ENCODE measurements at regions not wholly inside any gene's neighbourhood (a gene's known extent, or its start where the extent isn't known, plus 50 kb on each side); places are given as distances from the start of the nearest gene placed in this dataset.

GRCh38 chr15:98562331-98562937 lies 85.9 kb upstream of the IGF1R start:
- Histone ChIP-seq H3K27me3 (ENCODE audit: insufficient read depth, poor library complexity, severe bottlenecking) (peaks cover 4% of the 10 kb centered on the region), H3K27ac (replicated peaks) (no peak overlapping the region), H3K4me3 (replicated peaks; ENCODE audit: insufficient read depth, low read length) (no peak overlapping the region)
- no peak for DNase-seq (ENCODE audit: low read depth in 1 of 2, low spot score in 1 of 2)
- TF ChIP-seq GABPA (IDR thresholded peaks at IDR 0.05; ENCODE audit: low read depth): no peak
- no peak for TF ChIP-seq REST (IDR thresholded peaks at IDR 0.05; ENCODE audit: insufficient replicate concordance, low read depth)
- TF ChIP-seq POLR2AphosphoS5 (IDR thresholded peaks at IDR 0.05; ENCODE audit: low read depth): no peak
- no peak for TF ChIP-seq SPI1 (IDR thresholded peaks at IDR 0.05; ENCODE audit: borderline replicate concordance, low read depth)
- TF ChIP-seq CTCF (IDR thresholded peaks at IDR 0.05; ENCODE audit: insufficient read depth, low read length): no peak

- TF ChIP-seq CTCF (IDR thresholded peaks at IDR 0.05; ENCODE audit: insufficient read depth, low read length): no peak
- no peak for TF ChIP-seq REST (IDR thresholded peaks at IDR 0.05; ENCODE audit: insufficient replicate concordance, low read depth)
- TF ChIP-seq POLR2AphosphoS5 (IDR thresholded peaks at IDR 0.05; ENCODE audit: low read depth): no peak
- TF ChIP-seq SPI1 (IDR thresholded peaks at IDR 0.05; ENCODE audit: borderline replicate concordance, low read depth): no peak
- TF ChIP-seq GABPA (IDR thresholded peaks at IDR 0.05; ENCODE audit: low read depth): no peak
- DNase-seq (ENCODE audit: low read depth in 1 of 2, low spot score in 1 of 2): no peak
- no peak overlapping the region for H3K27ac ChIP-seq (replicated peaks)
- no peak overlapping the region for H3K4me3 ChIP-seq (replicated peaks; ENCODE audit: insufficient read depth, low read length)
- H3K27me3 ChIP-seq (ENCODE audit: insufficient read depth, poor library complexity, severe bottlenecking): peaks cover 10% of the 10 kb centered on the region
These were observed 82.8 kb upstream of the IGF1R start for GRCh38 chr15:98565566-98565965.

- no peak overlapping the region for H3K4me3 ChIP-seq (replicated peaks; ENCODE audit: insufficient read depth, low read length)
- H3K27ac ChIP-seq (replicated peaks): no peak overlapping the region
- DNase-seq (ENCODE audit: low read depth in 1 of 2, low spot score in 1 of 2): no peak
- no peak for TF ChIP-seq REST (IDR thresholded peaks at IDR 0.05; ENCODE audit: insufficient replicate concordance, low read depth)
- no peak for TF ChIP-seq CTCF (IDR thresholded peaks at IDR 0.05; ENCODE audit: insufficient read depth, low read length)
- no peak for TF ChIP-seq SPI1 (IDR thresholded peaks at IDR 0.05; ENCODE audit: borderline replicate concordance, low read depth)
- no peak for TF ChIP-seq GABPA (IDR thresholded peaks at IDR 0.05; ENCODE audit: low read depth)
- no peak for TF ChIP-seq POLR2AphosphoS5 (IDR thresholded peaks at IDR 0.05; ENCODE audit: low read depth)
- peaks cover 10% of the 10 kb centered on the region for H3K27me3 ChIP-seq (ENCODE audit: insufficient read depth, poor library complexity, severe bottlenecking)
These were observed 80.4 kb upstream of the IGF1R start for GRCh38 chr15:98567951-98568350.
